ENCODE measurements at regions not wholly inside any gene's neighbourhood (a gene's known extent, or its start where the extent isn't known, plus 50 kb on each side); places are given as distances from the start of the nearest gene placed in this dataset.

- ATAC-seq (no peak), DNase-seq (ENCODE audit: low spot score) (no peak)
- no peak overlapping the region for H3K4me3 Mint-ChIP-seq
- no peaks in the 10 kb centered on the region for H3K27me3 ChIP-seq (ENCODE audit: insufficient read depth)
- H3K27me3 Mint-ChIP-seq (ENCODE audit: insufficient read depth, low read depth, poor library complexity), result no peaks in the 10 kb centered on the region
- H4K20me1 ChIP-seq (replicated peaks; ENCODE audit: insufficient read depth), result no peaks in the 10 kb centered on the region
- no peak for TF ChIP-seq CREB1 (CRISPR knock-in tag; IDR thresholded peaks at IDR 0.05; ENCODE audit: low read depth)
- TF ChIP-seq POLR2AphosphoS5 (IDR thresholded peaks at IDR 0.05; ENCODE audit: low read depth), result no peak
- TF ChIP-seq STAT1 (IDR thresholded peaks at IDR 0.05; ENCODE audit: unreplicated experiment), result no peak
- TF ChIP-seq ZNF331 (CRISPR knock-in tag; IDR thresholded peaks at IDR 0.05; ENCODE audit: low read depth), result no peak
- TF ChIP-seq EZH2phosphoT487 (IDR thresholded peaks at IDR 0.05; ENCODE audit: unreplicated experiment), result no peak
- TF ChIP-seq ZNF462 (CRISPR knock-in tag; IDR thresholded peaks at IDR 0.05), result no peak
- TF ChIP-seq EZH2 (IDR thresholded peaks at IDR 0.05; ENCODE audit: low read depth, unreplicated experiment), result no peak
- no peak for TF ChIP-seq ZNF114 (CRISPR knock-in tag; IDR thresholded peaks at IDR 0.05)
- TF ChIP-seq REST (IDR thresholded peaks at IDR 0.05; ENCODE audit: unreplicated experiment), result no peak
- no peak for TF ChIP-seq NANOG (IDR thresholded peaks at IDR 0.05; ENCODE audit: borderline replicate concordance)
- TF ChIP-seq JUNB (IDR thresholded peaks at IDR 0.05; ENCODE audit: unreplicated experiment), result no peak
- TF ChIP-seq ETS1 (IDR thresholded peaks at IDR 0.05), result no peak
- TF ChIP-seq CTCF (conservative IDR thresholded peaks at IDR 0.05; ENCODE audit: low read depth in 2 of 2), result no peak
- no peak overlapping the region for H3K27ac Mint-ChIP-seq
- peaks cover 3% of the 10 kb centered on the region; the same call in 1 of the 2 replicates for H3K9me2 ChIP-seq (ENCODE audit: insufficient read depth)
- no peak overlapping the region for H3K4me3 ChIP-seq
- no peaks in the 10 kb centered on the region for H3K36me3 ChIP-seq (ENCODE audit: insufficient read depth)
- 0 out of 3 replicates have a peak, but pooled peaks cover 8% of the 10 kb centered on the region for H3K36me3 Mint-ChIP-seq (ENCODE audit: low read depth)
- no peaks in the 10 kb centered on the region for H3K79me2 ChIP-seq (replicated peaks; ENCODE audit: insufficient read depth)
- peaks cover 18% of the 10 kb centered on the region for H3K9me3 Mint-ChIP-seq
- no peaks in the 10 kb centered on the region for H3K4me1 Mint-ChIP-seq
- H3K4me2 ChIP-seq, result no peak overlapping the region
- H2AFZ ChIP-seq, result no peak overlapping the region
- no peaks in the 10 kb centered on the region for H3F3A ChIP-seq (replicated peaks; ENCODE audit: low read depth)
- H3K4me1 ChIP-seq (ENCODE audit: insufficient read depth), result no peaks in the 10 kb centered on the region
- no peak overlapping the region for H3K27ac ChIP-seq (ENCODE audit: low read depth)
Observed at GRCh38 chr11:86728562-86728961, 56.1 kb upstream of the ME3 start.

All from GM23338 (cell line).